Right ventricle myocardium superior (tissue), 1 donor: ENCODE measurements at regions not wholly inside any gene's neighbourhood (a gene's known extent, or its start where the extent isn't known, plus 50 kb on each side); places are given as distances from the start of the nearest gene placed in this dataset.

ENCODE experiments used
- ATAC-seq: fragments of 200-7000 bp; cut with Tn5 transposase; one replicate; pipeline ENCODE4 v1.9.1; 2020; ENCODE audit warnings: mild to moderate bottlenecking; ENCODE audit not compliant: poor library complexity
- DNase-seq: peaks from one replicate; pipeline ENCODE4 v3.0.0-alpha.2; 2020
- intact Hi-C: fragments of 100-400 bp; cut with DNase I; formaldehyde crosslinking; loops from one replicate; pipeline ENCODE4 v1.11.2; 2022
- donor health status: DM: no; HTN: yes; CAD: no; lungs with severe emphysema.

DNA sequence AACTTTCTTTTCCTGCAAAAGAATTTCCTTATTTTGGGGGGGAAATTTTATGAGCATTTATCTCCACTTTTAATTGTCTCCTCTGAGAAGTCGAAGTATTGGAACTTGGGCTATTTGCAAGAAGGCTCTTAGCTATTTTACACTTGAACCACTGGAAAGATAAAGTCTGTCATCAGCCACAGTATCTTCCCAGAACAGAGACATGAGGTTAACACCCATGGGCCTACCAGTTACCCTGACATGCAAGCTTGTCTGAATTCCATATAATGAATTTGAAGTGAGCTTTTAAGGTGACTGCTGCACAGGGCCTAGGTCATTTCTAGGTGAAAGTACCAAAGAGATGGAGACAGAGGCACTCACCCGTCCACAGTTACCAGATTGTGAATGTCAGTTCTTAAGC, 193.1 kb downstream of the SIM1 start:
- no peak for ATAC-seq
- DNase-seq, result no peak
- intact Hi-C loops, result no loop called here

DNA sequence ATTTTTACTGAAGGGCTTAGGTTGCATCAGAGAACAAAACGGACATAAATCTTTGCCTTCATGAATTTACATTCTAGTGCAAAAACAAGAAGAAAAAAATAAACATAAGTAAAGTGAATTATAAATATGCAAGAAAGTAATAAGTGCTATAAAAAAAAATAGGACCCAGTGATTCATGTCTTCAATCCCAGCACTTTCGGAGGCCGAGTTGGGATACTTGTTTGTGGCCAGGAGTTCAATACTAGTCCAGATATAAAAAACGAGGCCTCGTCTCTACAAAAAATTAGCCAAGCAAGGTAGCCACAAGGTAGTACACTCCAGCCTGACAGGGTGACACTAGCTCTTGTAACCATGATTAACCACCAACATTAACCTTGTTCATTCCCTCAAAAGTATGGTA, 193.5 kb downstream of the SIM1 start:
- DNase-seq (no peak), ATAC-seq (no peak)
- intact Hi-C loops, result no loop called here

DNA sequence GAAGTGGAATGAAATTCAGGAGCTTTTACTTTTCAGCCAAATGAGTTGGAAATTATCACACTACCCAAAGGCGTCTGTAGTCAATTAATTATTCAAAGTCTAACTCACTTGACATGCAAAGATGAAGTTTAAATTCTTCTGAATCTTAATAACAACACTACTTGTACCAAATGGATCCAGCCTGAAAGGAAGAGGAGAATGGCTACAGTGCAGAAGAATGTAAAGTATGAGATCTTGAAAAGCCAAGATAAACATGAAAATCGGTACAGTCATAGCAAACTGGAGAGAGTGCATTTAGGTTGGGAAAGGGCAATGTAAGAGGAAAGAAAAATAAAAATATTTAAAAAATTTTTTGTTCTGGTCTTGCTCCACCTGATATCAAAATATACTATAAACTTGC, 195.5 kb downstream of the SIM1 start:
- ATAC-seq, result no peak
- DNase-seq, result no peak
- intact Hi-C loops, result no loop called here

DNA sequence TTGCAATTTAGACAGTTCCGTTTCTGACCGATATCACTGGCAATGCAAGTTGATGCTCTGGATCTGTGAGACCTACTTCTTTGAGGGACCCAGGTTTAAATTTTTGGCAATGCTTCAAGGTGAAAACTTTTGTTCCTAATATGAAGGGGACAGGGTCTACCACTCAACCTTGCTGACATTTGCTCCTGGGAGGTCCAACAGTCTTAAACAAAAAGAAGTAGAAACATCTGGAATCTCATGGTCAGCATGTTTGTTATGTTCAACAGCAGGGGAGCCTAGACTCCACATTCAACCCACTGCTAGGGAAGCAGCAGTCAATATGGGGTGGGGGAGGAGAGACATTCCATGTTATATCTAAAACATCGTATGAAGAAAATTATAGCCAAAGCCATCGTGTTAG, 196.4 kb downstream of the SIM1 start:
- DNase-seq (no peak), ATAC-seq (no peak)
- intact Hi-C loops, result no loop called here

DNA sequence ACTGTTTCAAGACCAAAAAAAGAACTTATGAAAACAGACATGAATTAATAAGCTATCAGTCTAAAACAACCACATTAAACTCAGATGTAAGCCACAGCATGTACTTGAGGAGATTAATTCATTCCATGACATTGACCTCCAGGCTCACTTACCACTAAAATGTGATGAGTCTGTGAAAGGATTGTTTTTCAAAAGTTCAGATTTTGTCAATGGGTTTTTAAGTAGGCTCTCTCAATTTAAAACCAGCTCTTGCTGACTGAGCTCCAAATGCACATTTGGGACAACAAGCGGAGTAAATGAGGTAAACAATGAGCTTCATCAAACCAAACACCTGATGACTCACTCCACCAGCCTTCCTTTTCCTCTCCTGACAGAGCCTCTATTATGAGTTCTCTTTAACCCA, 197.0 kb downstream of the SIM1 start:
- DNase-seq (no peak), ATAC-seq (no peak)
- intact Hi-C loops, result no loop called here

DNA sequence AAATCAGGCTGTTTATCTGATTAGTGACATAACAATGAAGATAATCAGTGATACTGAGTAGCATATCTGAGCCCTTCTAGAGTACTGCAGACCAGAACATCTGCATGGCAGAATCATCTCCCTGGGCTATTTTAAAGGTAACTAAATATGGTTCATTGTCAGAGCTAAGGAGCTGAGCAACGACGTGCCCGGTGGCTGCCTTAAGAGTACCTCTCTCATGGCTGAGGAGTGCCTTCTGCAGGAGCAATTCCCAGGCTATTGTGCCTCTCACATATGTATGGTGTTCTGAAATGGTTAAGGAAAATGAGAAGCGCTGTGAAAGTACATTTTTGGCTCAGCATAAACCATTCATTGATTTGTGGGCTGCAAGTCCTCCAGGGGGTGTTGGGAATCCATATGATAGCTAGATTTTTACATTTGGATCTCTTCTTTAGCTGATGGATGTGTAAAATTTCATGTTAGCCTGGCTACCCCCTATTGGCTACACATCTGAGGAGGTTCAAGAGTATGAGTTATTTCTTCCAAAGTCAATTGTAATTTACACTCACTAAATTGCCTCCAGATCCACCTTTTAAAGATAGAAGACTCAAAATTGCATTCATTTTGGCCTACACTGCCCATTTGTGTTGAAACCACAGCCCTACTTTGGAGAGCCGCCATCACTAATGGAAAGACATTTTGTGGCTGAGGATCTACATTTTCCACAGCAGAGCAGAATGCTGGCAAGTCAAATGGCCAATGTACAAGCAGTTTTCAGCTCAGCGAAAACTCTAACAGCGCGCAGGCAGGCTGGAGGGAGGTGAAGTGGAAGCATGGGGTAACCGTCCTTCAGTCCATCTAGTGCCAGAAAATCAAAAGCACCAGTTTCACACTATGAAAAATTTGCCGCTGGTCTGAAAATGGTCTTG, 198.0 kb downstream of the SIM1 start:
- DNase-seq (peak; percentile 36), ATAC-seq (no peak)
- intact Hi-C loops, result no loop called here

DNA sequence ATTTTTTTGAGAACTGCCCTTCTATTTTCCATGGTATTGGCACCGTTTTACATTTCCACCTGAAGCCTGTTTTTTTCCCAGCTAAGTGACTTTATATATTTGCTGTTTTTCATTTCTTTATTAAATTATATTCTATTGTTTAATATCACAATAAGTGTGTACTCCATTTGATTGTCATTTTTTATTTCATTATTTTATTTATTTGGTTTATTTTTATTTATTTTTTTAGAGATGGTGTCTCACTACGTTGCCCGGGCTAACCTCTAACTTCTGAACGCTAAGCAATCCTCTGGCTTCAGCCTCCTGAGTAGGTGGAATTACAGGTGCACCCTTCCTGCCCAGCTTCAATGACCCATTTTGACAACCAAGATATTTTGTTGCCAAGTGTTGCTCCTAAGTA, 202.6 kb downstream of the SIM1 start:
- intact Hi-C loops, result no loop called here
- ATAC-seq (no peak), DNase-seq (no peak)

DNA sequence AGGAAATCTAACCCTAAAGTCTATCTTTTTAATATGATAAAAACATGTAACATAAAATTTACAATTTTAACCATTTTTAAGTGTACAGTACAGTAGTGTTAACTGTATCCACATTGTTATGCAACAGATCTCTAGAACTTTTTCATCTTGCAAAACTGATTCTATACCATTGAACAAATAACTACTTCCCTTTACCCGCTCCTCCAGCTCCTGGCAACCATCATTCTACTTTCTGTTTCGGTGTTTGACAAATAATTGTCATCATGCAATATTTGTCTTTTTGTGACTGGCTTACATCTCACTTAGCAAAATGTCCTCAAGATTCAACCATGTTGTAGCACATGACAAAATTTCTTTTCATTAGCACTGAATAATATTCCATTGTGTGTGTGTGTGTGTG, 203.2 kb downstream of the SIM1 start:
- no peak for DNase-seq
- intact Hi-C loops, result no loop called here
- ATAC-seq, result no peak

DNA sequence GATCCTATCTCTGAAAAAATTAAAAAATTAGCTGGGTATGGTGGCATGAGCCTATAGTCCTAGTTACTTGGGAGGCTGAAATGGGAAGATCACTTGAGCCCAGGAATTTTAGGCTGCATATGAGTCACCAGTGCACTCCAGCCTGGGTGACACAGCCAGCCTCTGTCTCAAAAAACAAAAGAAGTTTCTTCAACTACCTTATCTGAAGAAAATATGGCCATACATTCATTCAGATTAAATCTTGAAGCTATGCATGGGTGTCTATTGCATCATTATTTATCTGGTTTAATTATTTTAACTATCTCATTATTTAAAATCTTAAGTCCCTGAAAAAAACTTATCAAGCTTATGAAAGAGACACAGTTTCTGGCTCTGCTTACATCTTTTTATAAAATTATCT, 204.1 kb downstream of the SIM1 start:
- DNase-seq (no peak), ATAC-seq (no peak)
- intact Hi-C loops, result no loop called here

DNA sequence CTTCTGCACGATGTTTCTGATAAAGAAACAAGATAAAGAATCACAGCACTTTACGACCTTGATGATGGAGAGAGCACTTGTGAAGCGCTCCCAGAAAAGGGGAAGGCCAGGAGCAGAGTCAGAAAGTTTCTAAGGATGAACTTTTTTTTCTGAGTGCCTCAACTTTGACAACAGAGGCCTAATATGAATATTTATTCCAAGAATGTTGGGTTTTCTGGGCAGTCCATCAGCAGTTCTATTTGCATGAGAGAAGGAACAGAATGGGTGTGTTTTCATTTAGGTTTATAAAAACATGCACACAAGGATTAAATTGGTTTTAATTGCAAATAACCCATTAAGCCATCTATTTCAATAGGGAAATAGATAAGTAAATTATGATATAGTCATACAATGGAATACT, 204.9 kb downstream of the SIM1 start:
- ATAC-seq (no peak), DNase-seq (no peak)
- intact Hi-C loops, result no loop called here

DNA sequence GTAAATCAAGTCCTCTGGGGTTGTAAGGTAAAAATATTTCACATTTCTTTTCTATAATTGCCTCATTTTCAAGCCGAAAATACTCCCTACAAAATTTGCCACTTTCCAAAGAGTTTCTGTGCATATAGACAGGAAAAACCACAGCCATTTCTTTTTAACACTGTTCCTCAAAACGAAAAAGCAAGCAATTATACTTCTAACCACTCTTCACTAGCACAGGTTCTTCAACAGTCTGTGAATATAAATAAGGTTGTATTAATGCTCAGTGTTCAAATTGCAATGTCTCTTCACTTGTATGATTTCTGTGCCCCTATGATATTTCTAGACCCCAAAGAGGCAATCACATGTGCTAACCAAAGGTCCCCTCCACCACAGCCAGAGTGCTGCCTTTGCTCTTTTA, 206.0 kb downstream of the SIM1 start:
- DNase-seq (no peak), ATAC-seq (no peak)
- intact Hi-C loops, result no loop called here

DNA sequence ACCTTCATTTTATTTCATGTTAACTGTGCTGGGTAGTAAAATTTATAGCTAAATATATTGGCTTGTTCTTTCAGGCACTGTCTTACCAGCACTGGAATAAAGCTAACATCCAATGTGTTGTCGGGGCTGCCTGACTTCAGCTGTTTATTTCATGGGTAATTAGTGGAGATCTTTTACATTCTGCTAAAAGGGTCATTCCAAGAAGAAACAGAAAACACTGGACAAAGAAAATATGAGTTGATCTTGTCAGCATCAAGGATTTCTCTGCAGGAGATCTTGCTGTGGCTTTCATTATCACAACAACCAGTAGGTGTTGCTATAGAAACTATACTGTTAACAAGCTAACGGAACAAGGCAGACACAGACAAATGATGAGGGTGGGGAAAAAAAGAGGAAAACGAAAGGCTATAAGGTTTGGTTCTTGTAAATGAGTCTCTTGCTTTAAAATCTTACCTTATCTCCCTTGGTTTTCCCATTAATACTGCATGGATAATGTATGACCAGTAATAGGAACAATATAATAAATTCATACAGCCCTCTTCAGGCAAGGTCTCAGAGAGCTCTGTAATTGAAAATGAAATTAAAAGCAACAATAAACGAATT, 206.8 kb downstream of the SIM1 start:
- intact Hi-C loops, result no loop called here
- DNase-seq (no peak), ATAC-seq (no peak)

DNA sequence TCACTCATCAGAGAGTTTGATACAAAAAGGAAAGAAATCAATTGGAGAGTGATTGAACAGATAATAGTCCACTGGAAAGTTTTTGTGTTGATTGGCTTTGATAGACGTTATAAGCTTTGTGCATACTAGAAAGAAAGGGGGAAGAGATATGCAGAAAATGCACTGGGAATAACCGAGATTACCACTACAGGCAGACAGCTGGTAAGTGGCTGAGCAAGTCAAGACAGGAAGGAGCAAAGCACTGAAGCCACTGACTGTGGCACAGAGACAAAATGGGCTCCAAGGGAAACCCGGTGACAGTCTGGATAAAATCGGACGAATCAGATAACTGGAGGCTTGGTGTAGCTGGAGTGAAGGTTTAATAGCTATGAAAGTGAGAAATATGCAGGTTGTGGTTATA, 209.0 kb downstream of the SIM1 start:
- intact Hi-C loops, result no loop called here
- ATAC-seq (no peak), DNase-seq (no peak)

DNA sequence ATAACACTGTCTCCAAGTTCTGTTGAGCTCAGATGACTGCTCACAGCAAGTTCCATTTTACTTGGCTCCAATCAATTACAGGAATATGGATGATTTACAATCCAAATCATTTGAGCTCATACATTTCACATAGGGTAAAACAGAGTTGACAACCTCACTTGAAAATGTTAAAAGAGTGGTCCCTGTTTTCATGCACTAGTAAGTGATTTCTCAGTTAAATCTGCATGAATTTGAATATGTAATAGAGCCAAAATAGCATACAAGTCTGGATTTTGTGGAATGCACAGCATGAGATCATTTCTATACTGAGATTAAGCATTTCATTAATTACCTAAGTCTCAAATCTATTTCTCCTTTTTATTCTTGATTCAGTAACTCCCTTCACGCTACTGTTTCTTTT, 217.6 kb downstream of the SIM1 start:
- intact Hi-C loops, result no loop called here
- no peak for DNase-seq
- ATAC-seq, result no peak

DNA sequence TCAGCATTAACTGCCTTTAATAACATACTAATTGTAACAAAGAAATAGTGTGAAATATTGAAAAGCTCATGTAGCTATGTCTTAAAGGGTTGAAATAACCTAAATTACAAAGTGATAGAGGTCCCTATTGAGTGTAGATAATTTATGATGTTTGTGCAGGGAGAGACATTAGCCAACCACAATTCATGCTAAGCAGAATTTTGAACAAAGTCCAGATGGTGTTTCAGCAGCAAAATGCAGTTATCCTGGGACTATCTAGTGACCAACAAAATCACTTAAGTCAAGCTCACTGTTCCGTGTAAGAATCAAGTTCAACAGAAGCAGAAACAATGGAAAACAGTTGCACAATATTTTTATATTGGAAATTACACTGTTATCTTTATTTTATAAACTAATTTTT, 218.5 kb downstream of the SIM1 start:
- no peak for ATAC-seq
- intact Hi-C loops, result no loop called here

DNA sequence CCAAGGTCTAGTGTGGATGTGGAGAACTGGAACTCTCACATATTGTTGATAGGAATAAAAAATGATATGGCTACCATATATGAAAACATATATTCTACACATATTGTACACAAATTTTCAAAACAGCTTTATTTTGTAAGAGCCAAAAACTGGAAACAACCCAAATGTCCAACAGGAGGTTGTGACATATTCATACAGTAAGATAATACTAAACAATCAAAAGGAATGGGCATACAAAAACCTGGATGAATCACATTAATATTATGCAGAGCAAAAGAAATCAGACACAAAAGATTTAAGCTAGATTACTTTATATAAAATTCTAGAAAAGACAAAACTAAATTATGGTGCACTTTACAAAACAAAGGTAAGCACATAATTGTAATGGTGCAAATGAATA, 223.9 kb downstream of the SIM1 start:
- intact Hi-C loops, result no loop called here
- ATAC-seq, result no peak
- no peak for DNase-seq

More for the DNA sequence above, 218.5 kb downstream of the SIM1 start:
- DNase-seq, result no peak

DNA sequence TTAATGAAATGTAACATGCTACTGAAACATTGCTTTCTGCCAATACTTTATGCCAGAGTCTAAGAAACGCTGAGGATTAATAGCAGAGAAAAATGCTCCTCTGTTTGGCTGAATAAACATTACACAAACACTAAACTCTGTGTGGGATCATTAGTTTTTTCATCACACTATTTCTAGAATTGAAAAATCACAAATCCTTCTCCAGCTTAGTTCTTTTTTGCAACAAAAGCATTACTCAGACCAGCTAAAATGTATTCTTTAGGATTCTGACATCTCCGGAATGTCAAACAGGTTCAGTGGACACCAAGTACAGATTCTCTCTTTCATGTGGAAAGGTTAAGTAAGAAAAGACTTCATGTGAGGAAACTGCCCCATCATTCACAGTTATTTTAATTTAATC, 226.9 kb downstream of the SIM1 start:
- no peak for ATAC-seq
- DNase-seq, result no peak
- intact Hi-C loops, result no loop called here

DNA sequence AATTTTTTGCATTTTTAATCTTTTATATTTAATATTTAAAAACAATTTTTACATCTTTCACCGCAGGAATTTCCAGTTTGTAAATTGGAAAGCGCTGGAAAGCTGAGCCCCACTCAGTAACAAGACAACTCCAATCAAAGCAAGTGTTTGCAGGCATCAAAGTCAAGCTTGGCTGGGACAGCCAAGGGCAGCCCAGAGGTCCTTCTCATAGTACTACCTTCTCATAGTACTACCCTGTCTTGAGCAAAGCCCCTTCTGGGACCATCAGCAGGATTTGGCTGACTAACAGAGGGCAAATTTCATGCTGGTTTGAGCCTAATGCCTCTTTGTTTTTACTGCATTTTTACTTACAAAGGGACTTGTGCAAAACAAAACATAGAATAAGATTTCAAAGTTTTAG, 228.3 kb downstream of the SIM1 start:
- intact Hi-C loops, result no loop called here
- ATAC-seq (no peak), DNase-seq (no peak)

DNA sequence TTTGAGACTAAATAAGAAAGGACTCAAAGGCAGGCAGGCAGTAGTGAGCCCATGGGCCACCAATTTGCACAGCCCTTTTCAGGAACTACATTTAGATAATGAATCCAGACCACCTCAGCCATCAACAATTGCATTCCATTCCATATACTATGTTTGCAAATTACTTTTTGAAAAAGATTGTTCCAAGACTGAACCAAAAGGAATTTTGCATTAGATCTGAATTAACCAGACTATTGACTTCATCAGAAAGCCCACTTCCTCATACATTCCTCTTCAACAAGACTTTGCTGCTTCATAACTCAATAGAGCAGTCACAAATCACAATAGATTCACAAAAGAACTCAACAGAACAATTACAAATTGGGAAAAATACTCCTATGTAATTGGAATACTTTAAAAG, 229.1 kb downstream of the SIM1 start:
- intact Hi-C loops, result no loop called here
- ATAC-seq, result no peak
- no peak for DNase-seq

DNA sequence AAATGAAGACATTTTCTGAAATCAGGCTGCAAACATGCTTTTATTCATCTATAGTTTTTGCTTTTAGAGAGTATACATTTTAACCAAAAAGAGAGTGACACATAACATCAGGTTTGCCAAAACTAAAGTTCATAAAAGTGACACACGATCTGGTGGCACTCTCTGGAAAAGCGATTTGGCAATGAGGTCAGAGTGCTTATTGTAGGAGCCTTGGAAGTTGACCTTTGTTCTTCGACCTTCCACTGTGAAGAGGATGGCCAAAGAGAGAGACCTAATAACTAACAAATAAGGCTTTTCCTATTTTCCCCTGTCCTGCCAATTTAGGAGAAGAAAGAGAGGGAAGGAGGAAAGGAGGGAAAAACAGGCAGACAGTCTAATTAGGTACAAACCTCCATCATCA, 230.1 kb downstream of the SIM1 start:
- no peak for ATAC-seq
- intact Hi-C loops, result no loop called here

More for the DNA sequence above, 230.1 kb downstream of the SIM1 start:
- DNase-seq, result no peak
